GM18499 (cell line): ENCODE measurements at regions not wholly inside any gene's neighbourhood (a gene's known extent, or its start where the extent isn't known, plus 50 kb on each side); places are given as distances from the start of the nearest gene placed in this dataset.

Experiments used
- ATAC-seq: cut with Tn5 transposase; IDR thresholded peaks from one replicate; pipeline ENCODE4 v1.9.1; 2021; ENCODE audit warnings: moderate number of reproducible peaks; ENCODE audit not compliant: insufficient read depth, unreplicated experiment

DNA sequence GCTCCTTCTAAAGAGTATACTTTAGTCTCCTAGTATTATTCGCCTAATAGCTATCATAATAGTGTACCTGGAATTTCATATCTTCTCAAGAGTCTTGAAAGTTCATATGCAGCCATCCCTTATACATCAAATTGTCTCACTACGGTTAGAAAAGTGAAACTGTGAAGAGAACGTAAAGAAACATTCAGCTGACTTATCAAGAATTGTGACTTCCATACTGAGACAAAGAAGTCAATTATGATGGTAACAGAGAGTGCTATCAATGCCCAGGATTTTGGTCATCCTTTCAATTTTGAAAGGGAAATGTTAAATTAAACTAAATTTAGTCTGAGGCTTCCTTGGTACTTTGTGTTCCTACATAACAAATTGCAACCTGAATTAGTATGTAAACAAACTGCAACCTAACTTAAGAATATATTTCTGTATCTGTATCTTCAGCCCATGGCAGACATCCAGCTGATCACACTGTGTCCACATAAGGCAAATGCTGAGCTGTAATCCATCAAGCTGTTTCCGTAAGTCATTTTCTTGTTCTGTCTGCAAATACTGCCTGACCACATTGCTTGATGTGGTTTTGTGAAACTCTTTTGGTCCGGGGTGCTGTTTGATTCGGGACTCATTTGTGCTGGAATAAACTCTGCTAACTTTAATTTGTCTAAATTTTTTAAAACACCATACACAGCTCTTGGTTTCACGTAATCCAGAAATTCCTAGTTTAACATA lies 469.6 kb downstream of the SI start:
- no peak for ATAC-seq

DNA sequence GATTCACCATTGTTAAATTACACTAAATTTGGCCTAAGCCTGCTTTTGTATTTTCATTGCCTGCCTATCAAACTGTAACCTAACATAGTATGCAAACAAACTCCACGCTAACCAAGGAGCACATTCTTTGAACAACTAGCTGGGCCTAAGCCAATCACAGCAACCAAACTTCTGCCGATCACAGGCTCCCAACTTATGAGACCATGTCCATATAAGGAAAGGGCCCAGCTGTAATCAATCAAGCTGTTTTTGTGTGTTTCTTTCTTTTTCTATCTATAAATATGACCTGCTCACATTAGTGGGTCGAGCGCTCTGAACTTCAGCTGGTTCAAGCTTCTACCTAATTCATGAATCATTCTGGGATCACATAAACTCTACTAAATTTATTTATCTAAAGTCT lies 473.6 kb downstream of the SI start:
- no peak for ATAC-seq

DNA sequence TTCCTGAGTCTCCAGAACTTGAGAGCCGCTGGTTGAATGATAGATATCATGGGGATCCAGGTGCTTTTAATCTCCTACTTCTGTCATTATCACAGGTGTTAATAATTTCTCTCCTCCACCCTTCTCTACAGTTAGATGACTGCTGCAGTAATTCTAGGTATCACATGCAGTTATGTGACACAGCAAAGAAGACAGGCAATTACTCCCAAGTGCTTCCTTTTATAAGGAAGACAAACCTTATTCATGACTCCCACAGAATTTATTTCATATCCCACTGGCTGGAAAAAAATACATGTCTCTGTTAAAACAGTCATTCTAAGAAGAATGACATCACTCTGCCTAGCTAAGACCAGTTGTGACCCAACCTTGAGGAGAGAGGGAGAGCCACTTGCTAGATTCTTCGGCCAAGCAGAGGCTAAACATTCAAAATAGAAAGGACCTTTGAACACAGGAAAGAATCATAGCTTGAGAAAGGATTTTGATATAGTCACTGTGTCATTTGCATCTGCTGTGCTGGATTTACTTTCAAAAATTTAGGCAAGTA lies 500.6 kb downstream of the SI start:
- ATAC-seq: no peak

DNA sequence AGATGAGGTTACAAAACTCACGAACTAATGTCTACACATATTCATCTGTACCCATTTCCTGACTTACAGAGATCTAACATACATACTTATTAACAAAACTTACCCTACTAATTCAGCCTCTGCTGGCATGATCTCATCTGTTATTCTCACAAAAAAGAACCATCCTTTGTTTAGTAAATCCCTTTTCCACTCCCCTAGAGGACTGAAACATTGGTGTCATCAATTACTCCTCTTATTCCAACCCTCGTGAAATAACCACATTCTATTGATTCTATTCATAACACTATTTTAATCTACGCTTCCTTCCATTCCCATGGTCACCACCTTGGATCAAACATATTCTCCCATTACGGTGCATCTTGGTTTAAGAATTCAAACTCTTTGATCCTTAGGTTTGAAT lies 505.9 kb downstream of the SI start:
- no peak for ATAC-seq

DNA sequence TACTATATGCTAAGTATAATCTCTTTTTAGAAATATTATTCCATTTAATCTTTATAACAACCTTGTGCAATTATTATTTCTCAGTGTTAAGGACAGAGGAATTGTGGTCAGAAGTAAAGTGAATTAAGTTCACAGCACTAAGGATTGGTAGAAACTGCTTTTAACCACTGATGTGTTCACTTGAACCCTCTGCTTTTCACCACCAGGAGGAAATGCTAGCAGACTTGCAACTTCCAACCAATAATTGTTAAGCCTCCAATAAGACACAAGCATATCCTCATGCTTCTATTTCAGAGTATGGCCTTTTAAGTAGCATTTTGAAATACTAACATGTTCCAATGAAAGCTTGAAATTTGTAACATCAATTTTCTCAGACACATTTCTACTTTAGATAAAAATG lies 527.4 kb downstream of the SI start:
- ATAC-seq: no peak

DNA sequence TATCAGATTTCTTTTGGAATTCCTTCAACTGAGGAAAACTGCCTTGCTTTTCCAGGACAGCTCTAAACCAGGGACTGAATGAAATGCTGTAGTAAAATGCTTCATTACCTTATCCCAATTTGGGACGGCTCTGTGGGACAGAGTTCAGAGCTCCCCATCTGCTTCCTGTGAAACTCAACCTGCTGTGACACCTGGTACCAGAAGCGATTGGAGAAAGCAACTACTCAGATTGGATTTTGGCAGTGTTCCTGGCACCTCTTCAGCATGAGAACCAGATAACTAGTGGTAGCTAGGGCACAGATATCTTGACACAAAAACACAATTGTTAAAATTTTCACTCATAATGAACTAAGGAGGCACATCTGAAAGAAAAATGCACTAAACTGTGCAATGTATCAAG lies 539.1 kb downstream of the SI start:
- ATAC-seq: no peak

DNA sequence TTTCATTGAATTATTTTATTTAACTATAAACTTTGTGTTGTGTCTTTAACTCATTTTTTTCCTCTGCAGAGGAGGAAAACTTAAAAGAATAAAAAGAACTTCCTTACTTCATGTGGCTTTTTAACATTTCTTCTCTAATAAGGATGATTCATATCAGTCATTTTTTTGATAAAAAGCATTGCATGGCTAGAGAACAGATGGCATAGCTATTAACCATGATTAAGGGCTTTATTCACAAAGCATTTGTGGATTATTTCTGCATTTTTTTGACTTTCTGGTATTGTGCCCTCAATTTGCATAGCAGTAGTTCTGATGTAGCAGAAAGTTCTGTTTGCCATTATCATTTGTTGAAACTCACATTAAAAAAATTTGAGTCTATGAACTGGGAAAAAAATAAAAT lies 540.8 kb downstream of the SI start:
- ATAC-seq: no peak

DNA sequence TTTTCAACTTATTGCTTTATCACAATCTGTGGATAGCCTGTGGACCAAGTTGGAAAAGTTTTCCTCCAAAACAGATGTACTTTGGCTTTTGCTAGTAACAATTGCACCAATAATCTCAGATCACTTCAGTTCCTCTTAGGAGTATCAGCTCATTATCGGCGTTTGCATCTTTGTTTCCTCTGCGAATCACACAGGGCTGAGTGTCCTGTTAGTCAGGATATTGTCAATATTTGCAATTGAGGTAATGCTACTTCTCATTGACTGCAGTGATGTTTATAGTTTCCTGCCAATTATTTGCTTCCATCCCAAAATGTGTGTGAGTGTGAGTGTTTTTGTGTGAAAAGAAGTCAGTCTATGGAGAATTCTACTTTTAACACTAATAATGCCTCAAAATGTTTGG lies 545.0 kb downstream of the SI start:
- no peak for ATAC-seq

DNA sequence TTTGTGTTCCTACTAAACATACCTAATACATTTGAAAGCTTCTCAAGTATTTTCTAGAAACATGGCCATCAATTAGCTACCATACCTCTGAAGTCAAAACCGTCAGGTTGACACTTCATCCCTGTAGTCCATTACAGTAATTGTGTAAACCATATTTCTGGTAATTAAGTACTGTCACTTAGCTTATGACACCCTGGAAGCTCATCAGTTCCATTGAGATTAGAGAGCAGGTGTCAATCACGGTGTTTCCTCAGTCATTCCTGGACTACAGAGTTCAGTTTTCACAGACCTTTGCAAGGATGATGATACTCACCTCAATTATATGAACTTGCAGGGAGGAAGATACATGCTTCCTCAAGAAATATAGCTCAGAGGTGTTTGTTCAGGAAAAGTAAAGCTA lies 552.0 kb downstream of the SI start:
- no peak for ATAC-seq

DNA sequence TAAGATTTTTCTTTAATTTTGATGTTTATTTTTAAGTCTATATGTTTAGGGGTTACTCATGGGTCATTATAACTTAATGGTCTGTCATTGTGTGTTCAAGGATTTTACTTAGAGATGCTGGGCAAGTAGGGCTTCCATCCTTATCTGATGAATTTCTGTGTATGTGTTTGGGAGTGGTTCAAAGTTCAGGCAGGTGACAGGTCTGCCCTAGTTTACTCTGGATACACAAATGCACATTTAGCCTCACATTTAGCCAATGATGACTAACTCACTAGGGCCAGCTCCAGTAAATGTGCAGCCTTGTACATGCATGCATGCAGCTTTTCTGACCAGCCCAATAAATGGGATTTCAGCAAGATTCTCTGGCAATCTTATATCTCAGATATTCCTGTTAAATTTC lies 554.1 kb downstream of the SI start:
- ATAC-seq: no peak

DNA sequence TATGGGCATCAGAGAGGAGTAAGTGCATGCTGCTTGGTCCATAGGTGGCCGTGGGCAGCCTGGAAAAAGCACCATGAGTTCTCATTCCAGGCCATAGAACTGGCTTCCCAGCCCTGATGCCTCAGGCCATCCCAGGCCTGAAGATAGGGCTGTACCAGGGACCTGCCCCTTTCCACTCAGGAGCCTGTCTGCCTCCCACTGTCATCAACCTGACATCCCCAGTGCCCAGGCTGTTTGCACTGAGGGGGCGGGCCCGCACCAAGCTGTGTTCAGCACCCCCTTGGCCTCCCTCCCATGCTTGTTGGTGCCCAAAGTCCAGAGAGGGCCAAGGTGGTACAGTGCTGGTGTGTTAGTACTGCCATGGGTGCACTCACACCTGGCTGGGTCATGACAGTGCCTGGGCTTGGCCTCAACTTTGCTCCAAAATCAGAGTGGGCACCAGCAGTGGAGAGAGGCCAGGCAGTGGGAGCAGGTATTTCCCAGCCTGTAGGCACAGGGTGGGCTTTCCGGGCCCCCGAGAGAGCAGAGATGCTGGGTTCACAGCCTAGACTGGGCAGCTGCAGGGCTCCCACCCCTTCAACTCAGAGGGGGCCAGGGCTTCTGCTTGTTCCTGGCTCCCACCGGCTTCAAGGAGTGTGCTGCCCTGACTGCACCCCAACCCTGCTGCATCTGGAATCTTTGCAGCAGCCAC lies 556.1 kb downstream of the SI start:
- ATAC-seq: no peak

DNA sequence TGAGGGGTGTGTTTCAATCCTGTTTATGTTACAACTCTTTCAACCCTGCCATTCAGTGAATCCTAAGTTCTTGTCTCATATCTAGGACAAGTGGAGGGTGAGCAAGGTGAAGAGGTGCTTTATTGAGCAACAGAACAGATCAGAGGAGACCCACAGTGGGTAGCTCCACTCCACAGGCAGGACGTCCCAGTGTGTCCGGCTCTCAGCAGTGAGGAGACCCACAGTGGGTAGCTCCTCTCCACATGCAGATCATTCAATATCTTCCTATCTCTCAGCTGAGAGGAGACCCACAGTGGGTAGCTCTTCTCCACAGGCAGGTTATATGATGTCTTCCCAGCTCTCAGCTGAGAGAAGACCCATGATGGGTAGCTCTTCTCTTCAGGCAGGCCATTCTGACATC lies 556.7 kb downstream of the SI start:
- no peak for ATAC-seq

DNA sequence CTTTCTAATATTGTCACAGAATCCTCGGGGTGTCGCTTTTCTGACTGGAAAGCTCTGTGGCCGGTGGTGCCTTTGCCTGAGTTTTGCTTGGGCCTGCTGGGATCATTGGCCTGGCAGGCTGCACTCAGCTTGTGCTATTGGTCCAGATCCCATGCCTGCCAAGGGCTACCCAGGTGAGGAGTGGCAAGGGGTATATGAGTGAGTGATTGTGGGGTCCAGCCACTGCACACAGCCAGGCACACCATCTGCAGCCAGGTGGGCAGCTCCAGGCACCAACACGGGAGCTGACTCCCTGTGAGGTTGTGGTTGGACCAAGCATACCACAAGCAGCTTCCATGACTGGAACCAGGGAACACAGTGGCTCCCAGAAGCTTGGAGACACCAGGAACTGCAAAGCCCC lies 557.2 kb downstream of the SI start:
- no peak for ATAC-seq

DNA sequence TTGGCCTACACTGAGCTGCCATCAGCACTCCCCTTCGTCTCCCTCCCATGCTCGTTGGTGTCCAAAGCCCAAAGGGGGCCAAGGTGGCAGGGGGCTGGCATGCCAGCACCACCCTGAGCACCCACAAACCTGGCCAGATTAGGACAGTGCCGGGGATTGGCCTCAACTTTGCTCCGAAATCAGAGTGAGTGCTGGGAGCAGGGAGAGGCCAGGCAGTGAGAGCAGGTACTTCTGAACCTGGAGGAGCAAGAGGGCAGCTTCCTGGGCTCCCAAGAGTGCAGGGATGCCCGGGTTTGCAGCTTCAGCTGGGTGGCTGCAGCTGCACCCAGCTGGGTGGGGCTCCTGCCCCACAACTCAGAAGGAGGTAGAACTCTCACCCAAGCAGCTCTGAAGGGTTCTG lies 563.0 kb downstream of the SI start:
- no peak for ATAC-seq

DNA sequence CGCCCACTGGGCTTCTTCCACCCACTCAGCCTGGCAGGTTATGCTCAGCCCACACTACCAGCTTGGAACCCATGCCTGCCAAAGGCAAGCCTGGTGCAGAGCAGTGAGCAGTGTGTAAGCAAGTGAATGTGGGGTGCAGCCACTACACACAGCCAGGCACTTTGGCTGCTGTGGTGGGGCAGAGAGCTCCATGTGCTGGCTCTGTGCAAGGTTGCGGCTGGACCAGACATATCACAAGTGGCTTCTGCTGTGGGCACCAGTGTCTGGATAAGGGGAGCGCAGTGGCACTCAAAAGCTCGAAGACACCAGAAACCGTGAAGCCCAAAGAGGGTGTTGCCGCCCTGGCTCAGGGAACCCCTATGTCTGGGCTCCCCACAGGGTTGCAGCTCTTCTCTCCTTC lies 563.7 kb downstream of the SI start:
- no peak for ATAC-seq

DNA sequence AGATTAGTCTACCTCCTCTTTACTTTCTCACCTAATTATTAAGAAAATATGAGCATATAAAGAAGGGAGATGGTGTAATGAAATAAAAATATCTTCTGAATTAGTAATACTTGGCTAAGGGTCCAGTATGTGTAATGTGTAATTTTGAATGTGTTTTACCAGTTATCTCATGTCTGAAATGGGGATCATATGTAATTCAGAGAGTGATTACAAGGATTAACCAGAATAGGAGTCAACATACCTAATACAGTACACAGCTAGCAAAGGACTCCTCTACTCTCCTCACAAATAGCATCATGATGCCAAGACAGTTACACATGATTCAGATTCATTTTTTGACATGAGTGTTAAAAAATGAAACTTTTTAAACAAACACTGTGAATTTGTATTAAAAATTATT lies 570.4 kb downstream of the SI start:
- ATAC-seq: no peak

DNA sequence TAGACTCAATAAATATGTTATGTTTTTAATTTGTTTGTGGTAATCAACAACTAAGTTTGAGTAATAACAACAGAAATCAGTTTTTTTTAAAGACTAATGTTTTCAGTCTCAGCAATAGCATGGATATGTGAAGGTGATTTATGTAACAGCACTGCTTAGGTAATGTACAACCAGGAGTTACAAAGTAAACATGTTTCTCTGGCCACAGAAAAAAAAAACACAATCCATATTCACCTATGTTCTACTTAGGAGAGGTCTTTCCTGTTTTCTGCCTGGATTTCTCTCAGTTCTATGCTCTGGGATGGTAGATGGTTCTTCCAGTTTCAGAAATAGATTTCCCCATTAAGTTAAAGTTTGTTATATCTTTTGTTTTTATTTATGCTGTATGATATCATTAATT lies 579.4 kb downstream of the SI start:
- no peak for ATAC-seq

DNA sequence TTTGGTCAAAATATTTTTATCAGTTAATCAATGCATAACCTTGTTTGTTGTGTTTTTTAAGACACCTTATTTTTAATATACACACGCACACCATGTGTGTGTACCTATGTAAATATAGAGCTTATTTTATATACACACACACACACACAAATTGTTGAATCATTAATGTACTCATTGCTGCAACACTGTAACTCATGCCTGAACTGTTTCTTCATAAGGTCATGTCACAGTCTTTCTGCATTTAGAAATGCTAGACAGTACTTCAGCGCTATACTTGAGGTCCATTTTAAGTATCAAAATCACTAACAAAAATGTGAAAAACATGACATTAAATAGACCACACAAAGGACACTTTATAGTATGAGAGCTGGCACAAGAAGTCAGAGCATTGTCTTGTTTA lies 589.4 kb downstream of the SI start:
- no peak for ATAC-seq

DNA sequence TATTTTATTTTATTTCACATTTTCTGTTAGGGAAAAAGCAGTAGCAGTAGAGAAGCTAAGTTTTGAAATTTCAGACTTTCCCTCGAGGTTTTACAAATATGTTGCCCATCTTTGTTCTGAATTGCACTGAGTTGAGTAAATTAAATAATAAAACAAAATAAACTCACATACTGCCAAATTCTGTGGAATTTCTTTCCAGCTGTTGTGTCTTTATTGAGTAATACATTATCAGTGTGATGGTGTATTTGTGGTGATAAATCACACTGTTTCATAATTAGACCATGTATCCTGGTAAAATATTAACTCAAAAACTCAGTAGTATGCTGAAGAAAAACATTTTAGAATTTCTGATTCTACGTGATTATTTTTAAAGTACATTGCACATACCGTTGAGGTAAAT lies 592.1 kb downstream of the SI start:
- ATAC-seq: no peak

DNA sequence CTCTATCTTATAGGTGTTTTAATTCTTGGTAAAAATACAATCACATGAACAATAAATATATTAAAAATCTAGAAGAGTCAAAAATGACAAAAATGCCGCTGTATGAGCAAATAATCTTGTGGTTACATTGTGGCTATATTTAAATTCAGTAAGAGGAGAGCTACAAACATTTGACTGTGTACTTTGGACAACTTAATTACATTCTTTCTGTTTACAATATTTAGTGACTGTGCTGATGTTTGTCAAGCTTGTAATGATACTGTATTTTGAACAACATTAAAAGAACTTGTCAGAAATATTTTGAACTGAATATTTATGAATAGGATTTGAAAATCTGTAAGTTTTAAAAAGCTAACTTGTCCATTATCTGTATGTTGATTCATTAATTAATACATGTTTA lies 598.3 kb downstream of the SI start:
- no peak for ATAC-seq

DNA sequence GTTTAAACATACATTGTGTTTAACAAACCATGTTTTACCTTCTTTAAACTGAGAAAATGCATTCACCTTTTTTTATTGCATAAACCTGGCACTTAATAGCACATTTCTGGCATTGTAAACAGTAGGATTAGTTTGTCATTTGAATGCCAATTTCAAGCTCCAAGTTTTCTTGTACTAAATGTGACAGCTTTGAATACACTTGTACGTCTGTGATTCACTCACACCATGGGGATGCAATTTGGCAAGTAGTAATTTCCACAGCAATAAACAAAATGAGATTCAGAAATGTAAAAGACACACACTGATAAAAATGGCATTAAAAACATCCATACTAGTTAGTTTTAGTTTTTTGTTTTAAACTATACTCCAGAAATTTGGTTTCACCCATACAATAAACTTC lies 598.9 kb downstream of the SI start:
- no peak for ATAC-seq

DNA sequence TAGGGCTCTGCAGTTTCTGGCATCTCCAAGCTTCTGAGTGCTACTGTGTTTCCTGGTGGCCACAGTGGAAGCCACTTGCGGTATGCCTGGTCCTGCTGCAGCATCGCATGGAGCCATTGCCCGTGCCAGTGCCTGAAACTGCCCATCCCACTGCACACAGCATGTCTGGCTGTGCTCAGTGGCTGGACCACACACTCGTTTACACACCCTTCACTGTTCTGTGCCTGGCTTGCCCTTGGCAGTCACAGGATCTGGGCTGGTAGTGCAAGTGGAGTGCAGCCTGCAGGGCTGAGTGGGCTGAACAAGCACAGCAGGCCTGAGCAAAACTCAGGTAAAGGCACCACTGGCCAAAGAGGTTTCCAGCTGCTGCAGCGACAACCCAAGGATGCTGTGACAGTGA lies 600.0 kb downstream of the SI start:
- ATAC-seq: no peak
